ENCODE measurements at regions not wholly inside any gene's neighbourhood (a gene's known extent, or its start where the extent isn't known, plus 50 kb on each side); places are given as distances from the start of the nearest gene placed in this dataset.

- H3K4me1 ChIP-seq (ENCODE audit: control insufficient read depth, insufficient read depth, low read length) = peaks cover 5% of the 10 kb centered on the region
- H3K9me3 ChIP-seq (ENCODE audit: control insufficient read depth, low read length) = peaks cover 6% of the 10 kb centered on the region
- H3K9ac ChIP-seq (ENCODE audit: low read length) = no peak overlapping the region
- H3K36me3 ChIP-seq (ENCODE audit: control insufficient read depth, insufficient read depth, low read length, severe bottlenecking) = no peaks in the 10 kb centered on the region
- no peaks in the 10 kb centered on the region for H3K27me3 ChIP-seq (replicated peaks; ENCODE audit: control insufficient read depth, insufficient read depth, low read length)
- H3K4me3 ChIP-seq (ENCODE audit: low read length) = no peak overlapping the region
- DNase-seq (ENCODE audit: low read depth) = no peak
Observed at GRCh38 chr18:34624551-34624950, 85.5 kb upstream of the DTNA start.

- Histone ChIP-seq H3K9ac (ENCODE audit: low read length) (no peak overlapping the region), H3K9me3 (ENCODE audit: control insufficient read depth, low read length) (no peaks in the 10 kb centered on the region), H3K4me1 (ENCODE audit: control insufficient read depth, insufficient read depth, low read length) (peaks cover 5% of the 10 kb centered on the region), H3K27me3 (replicated peaks; ENCODE audit: control insufficient read depth, insufficient read depth, low read length) (no peaks in the 10 kb centered on the region), H3K36me3 (ENCODE audit: control insufficient read depth, insufficient read depth, low read length, severe bottlenecking) (no peaks in the 10 kb centered on the region), H3K4me3 (ENCODE audit: low read length) (no peak overlapping the region)
- no peak for DNase-seq (ENCODE audit: low read depth)
Observed at GRCh38 chr18:34626404-34627136, 83.5 kb upstream of the DTNA start.

- H3K4me3 ChIP-seq (ENCODE audit: low read length) = no peak overlapping the region
- no peak overlapping the region for H3K9ac ChIP-seq (ENCODE audit: low read length)
- DNase-seq (ENCODE audit: low read depth) = no peak
- H3K36me3 ChIP-seq (ENCODE audit: control insufficient read depth, insufficient read depth, low read length, severe bottlenecking) = no peaks in the 10 kb centered on the region
- no peaks in the 10 kb centered on the region for H3K27me3 ChIP-seq (replicated peaks; ENCODE audit: control insufficient read depth, insufficient read depth, low read length)
- peaks cover 5% of the 10 kb centered on the region for H3K4me1 ChIP-seq (ENCODE audit: control insufficient read depth, insufficient read depth, low read length)
- no peaks in the 10 kb centered on the region for H3K9me3 ChIP-seq (ENCODE audit: control insufficient read depth, low read length)
Observed at GRCh38 chr18:34627137-34627920, 82.8 kb upstream of the DTNA start.

DNA sequence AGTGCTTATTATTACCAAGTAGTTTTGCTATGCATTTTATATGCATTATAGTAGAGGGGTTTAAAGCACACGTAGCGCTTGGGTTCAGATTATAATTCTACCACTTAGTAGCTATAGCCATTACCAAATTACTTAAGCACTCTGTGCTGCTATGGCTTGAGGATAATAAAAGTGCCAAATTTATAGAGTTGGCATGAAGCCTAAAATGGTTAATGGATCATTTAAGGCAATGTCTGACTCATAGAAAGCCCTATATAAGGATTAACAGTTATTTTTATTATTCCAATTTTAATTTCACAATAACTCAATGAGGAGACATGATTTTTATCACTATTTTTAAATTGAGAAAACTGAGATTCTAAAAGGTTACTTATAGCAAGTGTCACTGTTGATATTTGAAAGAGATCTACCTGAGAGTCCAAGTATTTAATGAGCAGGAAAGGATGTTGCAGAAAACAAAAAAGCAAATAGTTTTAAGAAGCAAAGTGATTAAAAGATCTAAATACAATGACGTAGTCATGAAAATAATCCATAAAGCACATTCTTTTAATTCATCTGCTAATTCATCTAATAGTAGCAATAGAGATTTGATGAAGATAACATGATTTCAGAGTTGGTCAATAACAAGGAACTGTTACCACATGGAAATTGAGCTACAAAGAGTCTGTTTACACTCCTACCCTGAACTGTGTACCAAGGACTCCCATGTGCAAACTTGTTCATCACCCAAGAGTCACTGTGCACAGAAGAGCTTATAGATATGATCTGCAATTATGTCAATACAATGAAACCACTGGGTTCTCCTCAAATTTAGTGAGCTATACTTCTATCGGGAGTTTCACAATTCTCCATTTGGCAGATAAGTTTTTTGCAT is 78.8 kb upstream of the DTNA start:
- peaks cover 5% of the 10 kb centered on the region for H3K4me1 ChIP-seq (ENCODE audit: control insufficient read depth, insufficient read depth, low read length)
- H3K27me3 ChIP-seq (replicated peaks; ENCODE audit: control insufficient read depth, insufficient read depth, low read length) = no peaks in the 10 kb centered on the region
- H3K9ac ChIP-seq (ENCODE audit: low read length) = no peak overlapping the region
- H3K9me3 ChIP-seq (ENCODE audit: control insufficient read depth, low read length) = no peaks in the 10 kb centered on the region
- H3K36me3 ChIP-seq (ENCODE audit: control insufficient read depth, insufficient read depth, low read length, severe bottlenecking) = no peaks in the 10 kb centered on the region
- no peak for DNase-seq (ENCODE audit: low read depth)
- H3K4me3 ChIP-seq (ENCODE audit: low read length) = no peak overlapping the region

DNA sequence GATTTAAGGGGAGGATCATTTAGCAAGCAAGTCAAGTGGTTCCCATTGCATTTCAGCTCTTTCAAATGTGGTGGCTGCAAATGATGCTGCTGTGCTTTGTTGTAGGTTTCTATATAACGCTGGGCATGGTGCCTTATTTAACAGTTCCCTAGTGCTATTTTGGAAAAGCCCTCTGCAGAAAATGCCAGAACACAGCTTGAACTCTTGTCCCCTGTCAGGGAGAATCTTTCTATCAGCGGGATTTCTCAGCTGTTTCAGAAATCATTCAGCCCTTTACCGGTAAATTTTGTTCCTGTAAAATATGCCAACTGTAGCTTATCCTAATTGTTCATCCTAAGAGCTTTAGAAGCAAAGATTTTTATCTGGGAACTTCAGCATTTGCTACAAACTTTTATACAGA is 77.8 kb upstream of the DTNA start:
- Histone ChIP-seq H3K27me3 (replicated peaks; ENCODE audit: control insufficient read depth, insufficient read depth, low read length) (no peaks in the 10 kb centered on the region), H3K4me3 (ENCODE audit: low read length) (no peak overlapping the region), H3K9ac (ENCODE audit: low read length) (no peak overlapping the region), H3K9me3 (ENCODE audit: control insufficient read depth, low read length) (no peaks in the 10 kb centered on the region), H3K4me1 (ENCODE audit: control insufficient read depth, insufficient read depth, low read length) (peaks cover 2% of the 10 kb centered on the region), H3K36me3 (ENCODE audit: control insufficient read depth, insufficient read depth, low read length, severe bottlenecking) (no peaks in the 10 kb centered on the region)
- DNase-seq (ENCODE audit: low read depth) = no peak

- Histone ChIP-seq H3K9ac (ENCODE audit: low read length) (no peak overlapping the region), H3K4me1 (ENCODE audit: control insufficient read depth, insufficient read depth, low read length) (no peaks in the 10 kb centered on the region), H3K4me3 (ENCODE audit: low read length) (no peak overlapping the region), H3K9me3 (ENCODE audit: control insufficient read depth, low read length) (no peaks in the 10 kb centered on the region), H3K27me3 (replicated peaks; ENCODE audit: control insufficient read depth, insufficient read depth, low read length) (no peaks in the 10 kb centered on the region), H3K36me3 (ENCODE audit: control insufficient read depth, insufficient read depth, low read length, severe bottlenecking) (no peaks in the 10 kb centered on the region)
- no peak for DNase-seq (ENCODE audit: low read depth)
Observed at GRCh38 chr18:34633368-34633767, 76.7 kb upstream of the DTNA start.

GRCh38 chr18:34637094-34637801 is 72.8 kb upstream of the DTNA start:
- H3K9ac ChIP-seq (ENCODE audit: low read length) = no peak overlapping the region
- no peaks in the 10 kb centered on the region for H3K9me3 ChIP-seq (ENCODE audit: control insufficient read depth, low read length)
- DNase-seq (ENCODE audit: low read depth) = no peak
- H3K4me1 ChIP-seq (ENCODE audit: control insufficient read depth, insufficient read depth, low read length) = peaks cover 9% of the 10 kb centered on the region
- no peaks in the 10 kb centered on the region for H3K27me3 ChIP-seq (replicated peaks; ENCODE audit: control insufficient read depth, insufficient read depth, low read length)
- H3K36me3 ChIP-seq (ENCODE audit: control insufficient read depth, insufficient read depth, low read length, severe bottlenecking) = no peaks in the 10 kb centered on the region
- no peak overlapping the region for H3K4me3 ChIP-seq (ENCODE audit: low read length)

- Histone ChIP-seq H3K9ac (ENCODE audit: low read length) (peak overlapping the region; percentile 55), H3K27me3 (replicated peaks; ENCODE audit: control insufficient read depth, insufficient read depth, low read length) (no peaks in the 10 kb centered on the region)
Observed at GRCh38 chr18:34639687-34640086, 70.4 kb upstream of the DTNA start.

GRCh38 chr18:34640276-34640675 is 69.8 kb upstream of the DTNA start:
- no peaks in the 10 kb centered on the region for H3K27me3 ChIP-seq (replicated peaks; ENCODE audit: control insufficient read depth, insufficient read depth, low read length)
- H3K9me3 ChIP-seq (ENCODE audit: control insufficient read depth, low read length) = no peaks in the 10 kb centered on the region
- H3K4me3 ChIP-seq (ENCODE audit: low read length) = no peak overlapping the region
- H3K36me3 ChIP-seq (ENCODE audit: control insufficient read depth, insufficient read depth, low read length, severe bottlenecking) = no peaks in the 10 kb centered on the region
- H3K4me1 ChIP-seq (ENCODE audit: control insufficient read depth, insufficient read depth, low read length) = peaks cover 17% of the 10 kb centered on the region
- no peak overlapping the region for H3K9ac ChIP-seq (ENCODE audit: low read length)
- DNase-seq (ENCODE audit: low read depth) = no peak

More at GRCh38 chr18:34639687-34640086, 70.4 kb upstream of the DTNA start:
- peak; percentile 39 for DNase-seq (ENCODE audit: low read depth)
- Histone ChIP-seq H3K4me3 (ENCODE audit: low read length) (no peak overlapping the region), H3K36me3 (ENCODE audit: control insufficient read depth, insufficient read depth, low read length, severe bottlenecking) (no peaks in the 10 kb centered on the region), H3K4me1 (ENCODE audit: control insufficient read depth, insufficient read depth, low read length) (peaks cover 16% of the 10 kb centered on the region), H3K9me3 (ENCODE audit: control insufficient read depth, low read length) (no peaks in the 10 kb centered on the region)

GRCh38 chr18:34643989-34644388 is 66.1 kb upstream of the DTNA start:
- Histone ChIP-seq H3K36me3 (ENCODE audit: control insufficient read depth, insufficient read depth, low read length, severe bottlenecking) (no peaks in the 10 kb centered on the region), H3K4me3 (ENCODE audit: low read length) (no peak overlapping the region), H3K4me1 (ENCODE audit: control insufficient read depth, insufficient read depth, low read length) (peaks cover 28% of the 10 kb centered on the region), H3K27me3 (replicated peaks; ENCODE audit: control insufficient read depth, insufficient read depth, low read length) (no peaks in the 10 kb centered on the region), H3K9ac (ENCODE audit: low read length) (peak overlapping the region; percentile 27), H3K9me3 (ENCODE audit: control insufficient read depth, low read length) (no peaks in the 10 kb centered on the region)
- DNase-seq (ENCODE audit: low read depth) = peak; percentile 46

Measured in adipocyte (in vitro differentiated cells).